MG63 (cell line): ENCODE measurements at regions not wholly inside any gene's neighbourhood (a gene's known extent, or its start where the extent isn't known, plus 50 kb on each side); places are given as distances from the start of the nearest gene placed in this dataset.

Experiments
- DNase-seq: peaks from one replicate; pipeline ENCODE4 v3.0.0-alpha.2; 2020
- H3K27me3 ChIP-seq: fragments of 250-450 bp; sonication (Bioruptor Pico); 2 replicates; pipeline ENCODE4 v1.5.1; 2020; ENCODE audit warnings: mild to moderate bottlenecking, moderate library complexity
- H3K36me3 ChIP-seq: fragments of 250-450 bp; sonication (Bioruptor Pico); 2 replicates; pipeline ENCODE4 v1.5.1; 2020; ENCODE audit warnings: mild to moderate bottlenecking, moderate library complexity
- H3K4me3 ChIP-seq: fragments of 250-450 bp; sonication (Bioruptor Pico); 2 replicates; pipeline ENCODE4 v1.5.1; 2020; ENCODE audit warnings: mild to moderate bottlenecking, moderate library complexity
- H3K9me3 ChIP-seq: fragments of 250-450 bp; sonication (Bioruptor Pico); 2 replicates; pipeline ENCODE4 v1.5.1; 2020; ENCODE audit warnings: mild to moderate bottlenecking, moderate library complexity

DNA sequence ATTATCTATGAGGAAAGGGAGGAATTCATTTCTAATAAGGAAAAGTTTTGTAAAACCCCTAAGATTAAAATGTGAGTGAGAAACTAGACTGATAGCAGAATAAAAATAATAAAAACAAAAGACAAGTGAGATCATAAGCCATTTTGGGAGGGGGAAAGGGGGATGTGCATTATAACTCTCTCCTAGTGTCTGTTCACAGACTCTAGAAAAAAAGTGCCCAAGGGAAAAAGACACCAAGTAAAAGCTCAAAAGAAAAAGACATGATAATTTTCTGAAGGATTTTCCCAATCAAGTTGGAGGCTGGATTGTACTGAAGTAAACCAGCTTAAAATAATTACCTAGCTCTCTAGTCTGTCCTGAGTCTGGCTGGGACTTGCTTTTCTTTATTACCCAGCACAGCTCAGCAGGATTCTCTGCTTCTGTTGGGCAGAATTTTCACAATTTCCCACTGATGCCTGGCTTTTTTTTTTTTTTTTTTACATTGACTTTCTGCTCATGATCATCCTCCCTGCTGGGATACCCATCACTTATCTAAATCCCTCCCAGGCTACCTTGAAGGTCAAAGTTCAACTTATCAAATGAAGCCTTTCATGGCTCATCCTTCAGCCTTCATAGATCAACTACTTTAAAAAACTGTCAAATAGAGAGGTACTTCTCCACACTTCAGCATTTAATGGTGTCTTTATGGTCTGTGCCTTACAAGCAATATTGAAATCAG is 124.2 kb upstream of the KCNJ16 start:
- peaks cover 6% of the 10 kb centered on the region; the same call in 1 of the 2 replicates for H3K9me3 ChIP-seq
- no peaks in the 10 kb centered on the region for H3K36me3 ChIP-seq
- no peak for DNase-seq
- no peaks in the 10 kb centered on the region for H3K27me3 ChIP-seq
- H3K4me3 ChIP-seq = no peak overlapping the region

DNA sequence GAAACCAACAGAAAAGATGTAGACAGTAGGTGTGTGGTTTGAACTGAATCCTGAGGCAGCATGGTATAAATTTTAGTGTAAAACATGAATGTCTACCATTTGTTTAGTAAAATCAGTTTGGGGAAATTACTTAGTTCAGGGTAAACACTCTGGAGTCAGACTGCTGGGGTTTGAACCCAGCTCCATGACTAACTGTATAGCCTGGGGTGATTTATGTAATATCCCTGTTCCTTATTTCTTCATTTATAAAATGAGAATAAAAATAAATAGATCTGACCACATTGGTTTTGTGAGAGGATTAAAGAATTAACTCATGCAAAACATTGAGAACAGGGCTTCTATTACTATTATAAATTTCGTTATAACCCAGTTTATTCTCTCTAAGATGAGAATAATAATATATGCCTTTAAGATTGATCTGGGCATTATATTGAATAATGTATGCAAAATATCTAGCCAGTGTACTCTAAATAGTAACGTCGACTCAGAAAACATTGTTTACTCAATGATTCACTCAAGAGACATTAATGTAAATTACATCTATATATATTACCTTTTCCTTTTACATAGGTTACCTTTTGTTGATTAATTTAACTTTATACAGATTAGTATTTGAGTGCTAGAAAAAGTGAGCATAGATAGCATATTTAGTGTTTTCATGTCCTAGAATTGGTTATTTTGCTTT is 120.6 kb upstream of the KCNJ16 start:
- no peak for DNase-seq
- no peaks in the 10 kb centered on the region for H3K36me3 ChIP-seq

DNA sequence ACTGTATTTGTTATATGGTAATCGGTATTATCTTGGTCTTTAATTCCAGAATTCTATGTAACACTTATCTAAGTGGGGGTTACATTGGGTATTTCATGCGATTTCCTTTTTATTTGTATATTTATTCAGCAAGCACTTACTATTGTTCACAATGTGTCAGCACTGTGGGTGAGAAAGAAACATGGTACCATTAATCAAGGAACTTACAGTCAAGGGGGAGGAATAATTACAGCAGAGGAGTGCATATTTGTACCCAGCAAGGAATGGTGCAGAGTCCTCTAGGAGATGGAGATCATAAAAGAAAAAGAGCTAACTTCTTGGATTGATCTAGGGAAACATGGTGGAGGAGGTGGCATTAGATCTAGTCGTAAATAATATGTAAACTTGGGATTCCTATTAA is 117.0 kb upstream of the KCNJ16 start:
- H3K27me3 ChIP-seq = no peaks in the 10 kb centered on the region
- H3K36me3 ChIP-seq = no peaks in the 10 kb centered on the region
- H3K9me3 ChIP-seq = no peaks in the 10 kb centered on the region
- H3K4me3 ChIP-seq = no peak overlapping the region
- no peak for DNase-seq

More for the DNA sequence above, 120.6 kb upstream of the KCNJ16 start:
- no peak overlapping the region for H3K4me3 ChIP-seq
- no peaks in the 10 kb centered on the region for H3K27me3 ChIP-seq
- H3K9me3 ChIP-seq = peaks cover 6% of the 10 kb centered on the region; the same call in 1 of the 2 replicates

DNA sequence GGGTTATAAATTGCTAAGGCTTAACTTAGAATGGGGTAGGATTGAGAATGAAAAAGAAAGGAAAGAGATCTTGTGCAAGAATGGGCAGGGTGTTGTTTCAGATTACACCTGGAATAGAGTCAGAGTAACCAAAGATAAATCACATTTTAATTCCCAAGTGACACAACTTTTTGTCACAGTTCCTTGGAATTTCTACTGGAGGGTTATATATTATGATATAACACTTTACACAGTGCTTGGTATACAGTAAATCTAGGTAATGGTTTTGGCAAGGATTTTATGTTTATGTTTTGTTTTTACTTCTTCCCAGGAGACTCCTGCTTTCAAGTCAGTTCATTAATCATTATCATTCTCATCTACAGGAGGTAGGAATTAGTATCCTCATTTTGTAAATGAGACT is 115.7 kb upstream of the KCNJ16 start:
- no peaks in the 10 kb centered on the region for H3K27me3 ChIP-seq
- no peak overlapping the region for H3K4me3 ChIP-seq
- H3K9me3 ChIP-seq = no peaks in the 10 kb centered on the region
- H3K36me3 ChIP-seq = no peaks in the 10 kb centered on the region
- no peak for DNase-seq

DNA sequence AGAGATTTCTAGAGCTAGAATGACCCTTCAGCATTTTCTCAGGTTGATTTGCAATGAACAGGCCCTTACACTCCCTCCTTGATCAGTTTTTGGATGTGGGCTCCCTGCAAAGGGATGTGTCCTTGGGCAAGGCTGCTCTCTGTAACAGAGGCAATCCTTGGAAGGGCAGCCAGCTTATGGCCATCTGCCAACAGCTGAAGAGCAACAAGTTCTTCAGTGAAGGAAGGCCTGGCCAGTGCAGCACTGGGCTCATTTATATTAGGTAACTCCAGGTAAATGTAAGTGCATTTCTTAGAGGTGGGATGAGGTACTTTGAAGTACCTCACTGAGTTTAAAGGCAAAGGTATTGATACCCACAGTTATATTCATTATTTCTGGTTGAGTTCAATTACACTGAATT is 114.3 kb upstream of the KCNJ16 start:
- H3K9me3 ChIP-seq = peaks cover 10% of the 10 kb centered on the region
- H3K36me3 ChIP-seq = no peaks in the 10 kb centered on the region
- no peak for DNase-seq
- no peak overlapping the region for H3K4me3 ChIP-seq
- no peaks in the 10 kb centered on the region for H3K27me3 ChIP-seq

DNA sequence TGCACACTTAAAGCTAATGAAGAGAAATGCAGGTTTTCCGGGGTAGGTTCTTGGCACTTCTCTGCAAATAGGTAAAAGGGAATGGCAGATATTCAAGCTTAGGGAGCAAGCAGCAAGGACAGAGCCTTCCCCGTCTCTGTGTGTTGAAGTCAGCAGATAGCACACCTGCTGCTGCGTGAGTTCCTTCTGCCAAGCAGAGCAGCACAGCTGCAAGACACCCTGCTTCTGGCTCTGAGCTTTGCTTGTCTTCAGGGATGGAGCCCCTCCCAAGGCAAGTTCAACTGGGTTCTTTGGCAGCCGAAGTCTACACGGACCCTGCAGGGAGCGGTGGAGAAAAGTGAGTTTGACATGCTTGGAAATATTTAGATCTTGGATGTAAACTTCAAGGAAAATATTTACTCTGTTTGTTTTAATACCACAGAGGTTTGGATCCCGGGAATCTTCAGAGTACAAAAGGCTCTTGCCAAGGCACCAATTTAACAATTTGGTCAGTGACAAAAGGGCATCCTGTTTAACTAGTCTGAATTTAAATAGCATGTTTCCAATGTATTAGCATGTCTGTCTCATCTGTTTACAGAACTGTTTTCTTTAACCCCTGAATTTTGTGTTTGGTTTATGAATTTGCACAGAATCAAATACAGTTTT is 113.4 kb upstream of the KCNJ16 start:
- peak; percentile 27 for DNase-seq
- Histone ChIP-seq H3K9me3 (peaks cover 10% of the 10 kb centered on the region), H3K36me3 (no peaks in the 10 kb centered on the region), H3K27me3 (no peaks in the 10 kb centered on the region), H3K4me3 (no peak overlapping the region)

DNA sequence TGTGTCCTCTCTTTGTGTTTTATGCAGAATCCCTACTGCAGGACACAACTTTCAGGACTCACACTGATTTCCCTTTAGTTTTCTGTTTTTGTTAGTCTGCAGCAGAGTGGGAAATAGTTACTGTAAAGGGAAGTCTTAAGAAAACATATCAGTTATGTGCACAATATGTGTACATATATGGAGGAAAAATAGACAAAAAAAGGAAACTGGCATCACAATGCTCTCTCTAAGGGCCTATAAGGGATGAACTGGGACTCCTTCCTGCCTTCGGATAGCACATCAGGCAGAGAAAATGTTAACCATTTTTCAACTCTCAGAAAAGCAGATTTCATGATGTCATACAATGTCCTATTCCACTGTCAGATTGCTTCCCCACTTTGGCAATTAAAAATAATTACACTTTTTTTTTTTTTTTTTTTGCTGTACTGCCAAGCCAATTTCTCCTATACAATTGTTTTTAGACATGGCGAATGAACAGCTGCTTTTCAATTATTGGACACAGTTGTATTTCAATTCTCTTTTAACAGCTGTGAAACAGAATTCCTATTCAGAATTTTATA is 112.5 kb upstream of the KCNJ16 start:
- H3K36me3 ChIP-seq = no peaks in the 10 kb centered on the region
- H3K4me3 ChIP-seq = no peak overlapping the region
- H3K9me3 ChIP-seq = peaks cover 10% of the 10 kb centered on the region
- no peaks in the 10 kb centered on the region for H3K27me3 ChIP-seq
- DNase-seq = no peak

DNA sequence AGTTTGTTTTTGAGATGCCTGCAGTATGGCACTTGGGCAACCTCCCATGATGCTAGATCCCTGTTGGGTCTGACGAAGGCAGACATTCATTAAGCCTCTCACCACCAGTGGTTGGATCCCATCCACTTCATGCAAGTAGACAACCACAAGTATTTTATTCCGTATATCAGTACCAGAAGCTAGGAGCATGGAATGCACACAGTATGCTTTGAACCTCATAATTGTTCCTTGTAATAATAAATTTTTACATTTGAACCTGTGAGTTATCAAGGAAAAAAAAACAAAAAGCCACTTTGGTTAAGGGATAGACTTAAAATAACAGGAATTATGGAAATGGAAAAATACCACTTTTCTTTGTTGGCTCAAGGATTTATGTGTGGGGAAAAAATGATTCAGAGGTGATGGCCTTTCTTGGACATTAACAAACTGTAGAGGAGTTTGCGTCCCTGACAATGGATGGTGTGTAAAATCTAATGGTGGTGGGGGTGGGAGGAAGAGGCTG is 107.1 kb upstream of the KCNJ16 start:
- H3K27me3 ChIP-seq = no peaks in the 10 kb centered on the region
- no peaks in the 10 kb centered on the region for H3K36me3 ChIP-seq
- H3K4me3 ChIP-seq = no peak overlapping the region
- peaks cover 10% of the 10 kb centered on the region for H3K9me3 ChIP-seq
- DNase-seq = peak; percentile 17

DNA sequence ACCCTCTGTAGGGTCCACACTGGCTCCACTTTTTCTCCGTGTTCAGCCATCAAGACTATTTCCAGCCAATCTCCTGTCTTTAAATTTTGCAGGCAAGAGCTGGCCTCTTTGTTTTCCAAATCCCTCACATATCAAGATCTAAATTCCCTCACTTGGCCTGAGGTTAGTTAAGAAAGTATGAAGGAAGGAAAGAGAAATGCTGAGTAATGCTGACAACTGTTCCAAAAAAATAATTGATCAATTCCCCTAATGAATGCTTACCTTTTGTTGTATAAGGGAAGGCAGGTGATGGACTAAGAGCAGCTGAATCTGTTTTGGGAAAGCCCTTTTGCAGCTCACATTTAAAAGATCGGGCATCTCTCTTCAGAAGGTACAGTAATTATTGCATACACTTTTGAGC is 105.1 kb upstream of the KCNJ16 start:
- Histone ChIP-seq H3K36me3 (no peaks in the 10 kb centered on the region), H3K27me3 (no peaks in the 10 kb centered on the region), H3K4me3 (no peak overlapping the region), H3K9me3 (peaks cover 6% of the 10 kb centered on the region)
- DNase-seq = no peak

DNA sequence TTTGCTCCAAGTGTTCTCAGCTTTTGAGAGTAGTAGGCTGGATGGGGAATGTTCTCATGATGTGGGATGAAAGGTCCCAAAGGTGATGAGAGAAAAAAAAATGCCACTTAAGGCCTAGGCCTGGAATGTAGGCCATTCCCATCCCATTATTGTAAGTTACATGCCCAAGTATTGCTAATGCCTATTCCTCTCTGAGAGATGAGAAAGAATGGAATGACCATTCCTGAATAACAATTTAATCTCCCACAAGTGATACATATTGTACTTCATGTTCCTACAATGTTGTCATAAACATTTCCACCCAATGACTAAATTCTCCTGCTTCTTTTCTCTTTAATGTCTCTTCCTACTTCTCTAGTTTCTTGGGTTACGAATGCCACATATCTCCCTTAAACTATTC is 102.8 kb upstream of the KCNJ16 start:
- no peaks in the 10 kb centered on the region for H3K9me3 ChIP-seq
- no peak overlapping the region for H3K4me3 ChIP-seq
- H3K27me3 ChIP-seq = no peaks in the 10 kb centered on the region
- H3K36me3 ChIP-seq = no peaks in the 10 kb centered on the region
- DNase-seq = no peak

DNA sequence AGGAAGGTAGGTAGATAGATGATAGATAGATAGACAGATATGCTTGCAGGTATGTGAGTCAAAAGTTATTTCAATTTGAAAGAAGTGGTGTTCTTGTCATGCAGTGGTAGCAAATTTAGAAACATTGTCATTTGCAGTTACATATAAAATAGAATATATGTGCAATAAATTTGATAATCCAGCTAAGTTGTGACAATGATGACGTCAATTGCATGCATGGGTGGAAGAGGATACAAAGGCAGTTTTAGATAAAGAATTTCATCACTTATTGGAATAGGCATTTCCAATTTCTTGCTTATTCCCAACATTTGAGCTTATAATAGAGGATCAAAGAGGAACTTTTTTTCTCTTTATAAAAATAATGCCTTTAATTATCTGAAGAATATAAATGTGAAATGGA is 99.2 kb upstream of the KCNJ16 start:
- Histone ChIP-seq H3K4me3 (no peak overlapping the region), H3K36me3 (no peaks in the 10 kb centered on the region), H3K9me3 (no peaks in the 10 kb centered on the region), H3K27me3 (no peaks in the 10 kb centered on the region)
- no peak for DNase-seq

DNA sequence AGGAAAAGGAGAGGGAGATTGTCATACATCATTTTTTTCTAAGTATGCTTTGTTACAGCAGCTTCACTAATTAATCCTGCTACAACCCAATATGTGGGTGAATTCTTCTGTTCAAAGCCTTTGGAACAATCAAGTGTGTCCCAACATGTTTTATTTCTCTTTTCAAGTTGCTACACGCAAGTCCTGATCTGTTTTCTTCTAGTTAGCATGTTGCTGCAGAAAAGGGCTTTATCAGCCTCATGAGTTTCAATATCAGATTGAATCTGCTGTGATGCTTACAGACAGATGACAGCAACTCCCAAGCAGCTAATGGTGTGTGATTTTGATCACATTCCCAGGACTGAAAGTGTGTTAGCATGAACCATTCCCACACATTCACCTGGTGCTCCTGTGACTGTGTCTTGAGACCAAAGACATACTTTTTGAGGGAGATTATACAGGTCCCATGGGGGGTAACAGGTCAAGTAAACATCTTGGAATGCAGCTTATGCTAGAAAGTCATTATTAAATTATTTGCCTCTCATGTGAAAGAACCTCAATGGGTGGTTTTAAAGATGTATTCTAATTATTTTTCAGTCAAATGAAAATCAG is 96.9 kb upstream of the KCNJ16 start:
- Histone ChIP-seq H3K36me3 (no peaks in the 10 kb centered on the region), H3K9me3 (no peaks in the 10 kb centered on the region), H3K4me3 (no peak overlapping the region), H3K27me3 (no peaks in the 10 kb centered on the region)
- no peak for DNase-seq

DNA sequence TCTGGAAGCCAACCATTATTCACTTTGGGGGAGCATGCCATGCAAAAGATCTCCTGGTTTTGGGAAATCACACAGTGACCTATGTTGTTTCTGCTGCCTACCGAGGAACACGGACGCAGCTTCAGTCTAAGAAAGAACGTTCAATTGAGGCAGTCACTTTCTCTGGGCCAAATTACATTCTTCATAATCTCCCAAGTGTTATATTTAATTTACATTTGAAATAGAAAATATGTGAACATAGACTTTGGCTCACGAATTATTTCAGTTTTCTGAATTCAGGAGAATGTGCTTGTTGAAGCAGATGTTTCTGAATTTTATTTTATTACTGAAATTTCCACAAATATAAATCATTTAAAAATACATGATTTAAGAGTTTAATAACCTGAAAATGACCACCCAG is 93.6 kb upstream of the KCNJ16 start:
- H3K36me3 ChIP-seq = no peaks in the 10 kb centered on the region
- H3K9me3 ChIP-seq = no peaks in the 10 kb centered on the region

DNA sequence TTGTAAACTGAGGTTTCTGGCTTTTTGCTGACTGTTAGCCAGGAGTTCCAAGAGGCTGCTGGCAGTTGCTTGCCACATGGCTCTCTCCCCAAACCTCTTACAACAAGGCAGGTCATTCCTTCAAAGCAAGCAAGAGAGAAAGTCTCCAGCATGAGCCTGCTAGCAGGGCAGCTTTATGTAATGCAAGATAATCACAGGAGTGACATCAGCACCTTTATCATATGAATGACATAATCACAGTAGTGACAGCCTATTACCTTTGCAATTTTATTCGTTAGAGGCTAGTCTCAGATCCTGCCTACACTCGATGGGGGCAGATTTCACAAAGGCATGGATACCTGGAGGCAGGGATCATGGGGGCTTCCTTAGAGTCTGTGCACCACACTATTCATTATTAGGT is 79.5 kb upstream of the KCNJ16 start:
- Histone ChIP-seq H3K27me3 (no peaks in the 10 kb centered on the region), H3K36me3 (no peaks in the 10 kb centered on the region), H3K4me3 (no peak overlapping the region), H3K9me3 (peaks cover 12% of the 10 kb centered on the region; the same call in 1 of the 2 replicates)
- DNase-seq = no peak

More for the DNA sequence above, 93.6 kb upstream of the KCNJ16 start:
- H3K27me3 ChIP-seq = no peaks in the 10 kb centered on the region
- no peak for DNase-seq
- H3K4me3 ChIP-seq = no peak overlapping the region

DNA sequence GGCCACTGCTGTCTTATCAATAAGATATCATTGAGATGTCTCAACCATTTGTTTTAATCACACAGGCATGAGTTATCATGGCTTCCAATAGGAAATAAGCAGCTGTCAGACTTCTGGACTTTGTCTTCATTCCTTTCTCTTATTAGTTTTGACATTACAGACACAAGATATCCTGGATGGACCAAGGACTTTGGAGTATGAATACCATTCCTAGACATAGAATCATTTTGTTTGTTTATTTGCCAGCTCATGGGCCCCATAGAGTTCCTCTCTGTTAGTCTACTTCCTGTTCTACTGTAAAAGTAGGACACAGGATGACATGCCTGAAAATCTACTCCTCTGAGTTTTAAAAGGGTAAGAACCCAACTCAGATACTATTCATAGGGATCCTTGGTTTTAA is 77.7 kb upstream of the KCNJ16 start:
- Histone ChIP-seq H3K9me3 (peaks cover 12% of the 10 kb centered on the region; the same call in 1 of the 2 replicates), H3K4me3 (no peak overlapping the region), H3K27me3 (no peaks in the 10 kb centered on the region), H3K36me3 (no peaks in the 10 kb centered on the region)
- no peak for DNase-seq

DNA sequence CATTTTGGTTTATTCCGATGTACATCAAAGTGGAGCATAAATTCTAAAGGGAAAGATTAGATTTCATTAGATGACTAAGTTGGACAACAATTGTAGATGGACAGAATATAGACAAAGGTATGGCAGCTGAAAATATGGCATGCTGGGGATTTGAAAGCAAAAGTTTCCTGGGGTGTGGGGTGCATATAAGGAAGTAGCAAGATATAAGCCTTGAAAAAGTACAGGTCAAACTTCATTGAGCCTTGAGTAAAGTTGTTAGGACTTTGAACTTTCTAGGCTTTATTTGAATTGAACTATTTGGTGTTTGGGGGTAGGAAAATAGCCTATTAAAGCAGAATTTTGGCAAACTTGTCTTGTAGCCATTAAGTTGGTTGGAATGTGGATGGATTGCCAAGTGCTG is 75.8 kb upstream of the KCNJ16 start:
- no peaks in the 10 kb centered on the region for H3K27me3 ChIP-seq
- no peak overlapping the region for H3K4me3 ChIP-seq
- no peak for DNase-seq
- H3K9me3 ChIP-seq = peaks cover 12% of the 10 kb centered on the region; the same call in 1 of the 2 replicates
- H3K36me3 ChIP-seq = no peaks in the 10 kb centered on the region

DNA sequence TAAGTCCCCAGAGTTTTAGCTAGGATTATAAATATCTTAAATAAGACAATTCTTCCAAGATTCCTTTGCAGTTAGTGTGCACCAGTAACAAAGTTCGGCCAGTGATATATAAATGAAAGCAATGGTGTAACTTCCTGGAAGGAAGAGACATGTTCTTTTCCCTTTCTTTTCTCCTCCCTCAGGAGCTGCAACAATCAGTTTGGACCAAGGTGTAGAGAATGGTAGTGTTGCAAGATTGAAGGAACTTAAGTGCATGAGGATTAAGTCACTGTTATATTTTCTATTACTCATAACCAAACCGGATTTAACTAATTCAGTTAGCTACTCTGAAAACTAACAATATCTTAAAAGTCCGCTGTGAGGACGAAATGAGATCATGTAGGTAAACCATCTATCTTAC is 68.9 kb upstream of the KCNJ16 start:
- Histone ChIP-seq H3K9me3 (no peaks in the 10 kb centered on the region), H3K27me3 (no peaks in the 10 kb centered on the region), H3K36me3 (no peaks in the 10 kb centered on the region), H3K4me3 (no peak overlapping the region)
- DNase-seq = no peak
